CD4-positive, alpha-beta T cell (primary cell): ENCODE measurements at regions not wholly inside any gene's neighbourhood (a gene's known extent, or its start where the extent isn't known, plus 50 kb on each side); places are given as distances from the start of the nearest gene placed in this dataset.

ENCODE experiments used
- ATAC-seq: fragments of 200-7000 bp; cut with Tn5 transposase; one replicate; pipeline ENCODE4 v1.10.0; 2022; ENCODE audit warnings: mild to moderate bottlenecking; ENCODE audit not compliant: poor library complexity
- CTCF ChIA-PET: fragments of 350-600 bp; sonication (Branson Sonifier 250); formaldehyde crosslinking; loops from one replicate; lab custom pipeline; 2021; ENCODE audit warnings: antibody characterized with exemption, inconsistent platforms; lab: Charles Lee
- POLR2A ChIA-PET: fragments of 350-600 bp; sonication (Branson Sonifier 250); formaldehyde crosslinking; loops from one replicate; lab custom pipeline; 2021; ENCODE audit warnings: antibody characterized with exemption, inconsistent platforms; lab: Charles Lee
- DNase-seq, 14 experiments: peaks; one replicate each; pipeline ENCODE4 v3.0.0-alpha.2; 2013 to 2020; ENCODE audit warnings: mixed read lengths in 2 of 14
- H3K27ac ChIP-seq, 2 donors: one replicate each; pipeline versions ENCODE4 v1.5.1 to v1.7.0; 2013; ENCODE audit warnings: low read length in 2 of 2, low read depth in 1 of 2, mild to moderate bottlenecking in 1 of 2
- H3K27me3 ChIP-seq, 2 experiments: 1 replicate in 1 of 2; 2 replicates in 1 of 2; pipeline versions ENCODE4 v1.6.1 to v1.7.0; 2013; ENCODE audit warnings: low read length in 2 of 2, control low read depth in 1 of 2, mild to moderate bottlenecking in 1 of 2, moderate library complexity in 1 of 2; ENCODE audit not compliant: insufficient read depth in 2 of 2, control insufficient read depth in 1 of 2
- H3K36me3 ChIP-seq: one replicate; pipeline ENCODE4 v1.6.1; 2013; ENCODE audit warnings: low read length, control low read depth; ENCODE audit not compliant: insufficient read depth
- H3K4me1 ChIP-seq: one replicate; pipeline ENCODE4 v1.6.1; 2013; ENCODE audit warnings: low read length, control low read depth; ENCODE audit not compliant: insufficient read depth
- H3K4me3 ChIP-seq: one replicate; pipeline ENCODE4 v1.5.1; 2013; ENCODE audit warnings: mild to moderate bottlenecking, low read length, moderate library complexity
- H3K9me3 ChIP-seq, 2 experiments: 1 replicate in 1 of 2; 2 replicates in 1 of 2; pipeline versions ENCODE4 v1.6.1 to v1.7.0; 2013; ENCODE audit warnings: low read length in 2 of 2, mild to moderate bottlenecking in 2 of 2, control low read depth in 1 of 2, moderate library complexity in 1 of 2; ENCODE audit not compliant: control insufficient read depth in 1 of 2, insufficient read depth in 1 of 2
- H3K27ac Mint-ChIP-seq: one replicate; pipeline ENCODE4 v1.8.0; 2020; ENCODE audit warnings: mixed read lengths
- H3K27me3 Mint-ChIP-seq: one replicate; pipeline ENCODE4 v1.8.0; 2021; ENCODE audit warnings: mixed read lengths
- H3K36me3 Mint-ChIP-seq: one replicate; pipeline ENCODE4 v1.8.0; 2021; ENCODE audit warnings: low read depth, mixed read lengths
- H3K4me1 Mint-ChIP-seq: one replicate; pipeline ENCODE4 v1.8.0; 2021; ENCODE audit warnings: low read depth, mixed read lengths
- H3K4me3 Mint-ChIP-seq: one replicate; pipeline ENCODE4 v1.8.0; 2020; ENCODE audit warnings: mild to moderate bottlenecking, mixed read lengths
- H3K9me3 Mint-ChIP-seq: one replicate; pipeline ENCODE4 v1.8.0; 2020; ENCODE audit warnings: mixed read lengths
- CTCF ChIP-seq: fragments of 200-600 bp; IDR thresholded peaks from one replicate; pipeline ENCODE4 v1.8.0; 2022; ENCODE audit warnings: antibody characterized with exemption, mild to moderate bottlenecking
- intact Hi-C, 2 experiments: fragments of 100-400 bp; cut with DNase I in 1 of 2; cut with micrococcal nuclease in 1 of 2; formaldehyde crosslinking; loops; one replicate each; pipeline versions ENCODE4 v1.15.1 to v1.9.0; 2023 to 2025; cut with DNase I, micrococcal nuclease

GRCh38 chr5:53200306-53200705 lies 90.7 kb upstream of the MOCS2 start:
- Mint-ChIP-seq H3K36me3 (no peaks in the 10 kb centered on the region), H3K9me3 (no peaks in the 10 kb centered on the region), H3K4me3 (no peak overlapping the region), H3K4me1 (no peaks in the 10 kb centered on the region), H3K27ac (no peak overlapping the region), H3K27me3 (peaks cover 15% of the 10 kb centered on the region)
- no peak overlapping the region for H3K4me3 ChIP-seq
- ATAC-seq, result no peak
- H3K9me3 ChIP-seq, result no peaks in the 10 kb centered on the region
- H3K36me3 ChIP-seq, result no peaks in the 10 kb centered on the region
- DNase-seq, result no peak
- no peak overlapping the region for H3K27ac ChIP-seq
- intact Hi-C loops, result no loop called here
- no peaks in the 10 kb centered on the region for H3K27me3 ChIP-seq
- ChIA-PET POLR2A (no interaction called here), CTCF (no interaction called here)
- H3K4me1 ChIP-seq, result no peaks in the 10 kb centered on the region
- TF ChIP-seq CTCF, result no peak

GRCh38 chr5:53201746-53202145 lies 92.2 kb upstream of the MOCS2 start:
- Mint-ChIP-seq H3K9me3 (no peaks in the 10 kb centered on the region), H3K36me3 (no peaks in the 10 kb centered on the region), H3K4me1 (no peaks in the 10 kb centered on the region), H3K4me3 (no peak overlapping the region), H3K27me3 (peaks cover 6% of the 10 kb centered on the region), H3K27ac (no peak overlapping the region)
- no peak for DNase-seq
- no peak overlapping the region for H3K27ac ChIP-seq
- H3K9me3 ChIP-seq, result no peaks in the 10 kb centered on the region
- POLR2A ChIA-PET, result no interaction called here
- no peak overlapping the region for H3K4me3 ChIP-seq
- H3K4me1 ChIP-seq, result no peaks in the 10 kb centered on the region
- intact Hi-C loops, result no loop called here
- H3K27me3 ChIP-seq, result peaks cover 0 to 6% of the 10 kb centered on the region in 2 experiments
- ATAC-seq, result no peak
- H3K36me3 ChIP-seq, result no peaks in the 10 kb centered on the region
- no peak for TF ChIP-seq CTCF
- CTCF ChIA-PET, result no interaction called here

GRCh38 chr5:53206562-53206961 lies 97.0 kb upstream of the MOCS2 start:
- TF ChIP-seq CTCF, result no peak
- no peaks in the 10 kb centered on the region for H3K4me1 Mint-ChIP-seq
- no peaks in the 10 kb centered on the region for H3K27me3 Mint-ChIP-seq
- no peaks in the 10 kb centered on the region for H3K36me3 Mint-ChIP-seq
- ChIA-PET POLR2A (no interaction called here), CTCF (no interaction called here)
- H3K9me3 Mint-ChIP-seq, result no peaks in the 10 kb centered on the region
- no peak overlapping the region for H3K27ac ChIP-seq
- H3K9me3 ChIP-seq, result no peaks in the 10 kb centered on the region
- no peaks in the 10 kb centered on the region for H3K4me1 ChIP-seq
- DNase-seq (no peak), ATAC-seq (no peak)
- H3K27me3 ChIP-seq, result peaks cover 0 to 6% of the 10 kb centered on the region in 2 experiments
- H3K27ac Mint-ChIP-seq, result no peak overlapping the region
- intact Hi-C loops, result no loop called here
- H3K4me3 ChIP-seq, result no peak overlapping the region
- H3K4me3 Mint-ChIP-seq, result no peak overlapping the region
- H3K36me3 ChIP-seq, result no peaks in the 10 kb centered on the region
